Stimulated activated CD4-positive, alpha-beta T cell treated with anti-CD3 and anti-CD28 coated beads, Interleukin-2, amount 100 ng/mL, for 48 hours (primary cell): ENCODE measurements at regions not wholly inside any gene's neighbourhood (a gene's known extent, or its start where the extent isn't known, plus 50 kb on each side); places are given as distances from the start of the nearest gene placed in this dataset.
A peak's percentile ranks its signal among the peaks of the same experiment; 100 is the strongest.
"Not testable (repeated sequence)": the region's sequence is repeated elsewhere in the genome, so short reads cannot be mapped to it uniquely, and the experiment has no call there.

ENCODE experiments used
- DNase-seq, 2 donors: peaks; one replicate each; pipeline ENCODE4 v3.0.0-alpha.2; 2020

DNA sequence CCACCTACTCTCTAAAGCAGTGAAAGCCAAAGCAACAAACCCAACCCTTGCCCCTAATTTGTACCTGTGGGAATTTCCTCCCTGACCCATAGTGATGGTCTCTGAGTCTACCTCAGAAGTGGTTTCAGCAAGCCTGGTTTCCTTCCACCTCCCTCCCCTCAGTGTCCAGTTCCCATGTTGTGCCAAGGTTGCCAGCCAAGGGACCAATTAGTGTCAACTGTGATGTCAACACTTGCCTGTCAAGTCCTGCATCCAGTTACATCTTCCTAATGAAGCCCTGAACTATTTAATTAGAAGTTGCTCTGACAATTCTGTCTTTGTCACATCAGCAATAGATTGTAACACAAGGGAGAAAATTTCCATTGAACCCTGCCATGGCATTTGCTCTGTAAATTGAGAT lies 194.4 kb upstream of the CCDC196 start:
- no peak for DNase-seq

GRCh38 chr14:66293533-66294105 lies 192.6 kb upstream of the CCDC196 start:
- no peak for DNase-seq

DNA sequence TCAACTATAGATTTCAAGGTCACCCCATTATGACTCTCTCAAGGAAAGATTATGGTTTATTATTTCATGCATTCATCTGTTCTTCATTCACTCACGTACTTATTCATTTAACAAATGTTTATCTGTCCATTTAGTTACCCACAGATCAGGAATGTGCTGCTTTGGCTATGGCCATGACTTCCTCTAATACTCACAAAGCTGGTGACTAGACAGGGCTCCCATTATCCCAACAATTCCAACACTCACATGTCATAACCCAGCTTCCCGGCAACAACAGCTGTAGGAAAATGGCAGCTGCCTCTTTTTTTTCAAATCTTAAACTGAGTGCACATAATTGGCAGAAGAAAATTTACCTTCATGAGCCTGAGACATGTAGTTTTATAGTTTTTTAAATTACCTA lies 190.8 kb upstream of the CCDC196 start:
- DNase-seq, result no peak

DNA sequence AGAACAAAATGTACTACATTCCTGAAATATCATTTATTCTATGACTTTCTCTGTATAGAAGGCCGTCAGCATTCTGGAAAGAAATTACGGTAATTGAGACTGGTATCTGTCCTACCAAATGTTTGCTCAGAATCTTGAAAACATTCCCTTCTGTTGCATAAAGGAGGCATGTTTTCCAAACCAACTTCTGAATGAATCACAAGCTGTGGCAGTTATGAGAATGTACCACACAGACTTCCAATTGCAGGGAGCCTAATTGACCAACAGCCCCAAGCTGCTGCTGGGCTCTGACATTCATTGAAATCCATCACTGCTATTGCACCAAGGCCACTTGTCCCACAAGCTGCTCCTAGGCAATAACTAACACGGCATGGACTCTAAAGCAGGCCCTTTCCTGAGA lies 185.3 kb upstream of the CCDC196 start:
- DNase-seq, result no peak

DNA sequence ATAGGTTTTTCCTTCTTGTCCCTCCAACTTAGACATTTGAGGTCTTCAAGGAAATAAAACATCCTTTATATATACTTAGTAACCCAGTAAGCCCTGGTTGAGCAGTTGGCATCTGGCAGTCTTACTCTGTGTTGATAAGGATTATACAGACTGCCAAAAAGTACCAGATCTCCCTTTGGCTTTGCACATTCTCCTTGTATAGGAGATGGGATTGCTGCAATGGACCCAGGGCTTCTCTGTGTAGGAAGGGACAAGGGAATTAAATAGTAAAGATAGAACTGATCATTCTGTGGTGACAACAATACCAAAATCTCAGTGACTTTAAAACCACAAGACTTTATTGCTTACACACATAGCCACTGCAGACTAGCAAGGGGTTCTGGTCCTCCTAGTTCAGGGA lies 180.1 kb upstream of the CCDC196 start:
- DNase-seq, result no peak

- DNase-seq, result no peak
Measured at GRCh38 chr14:66311058-66311457, 175.1 kb upstream of the CCDC196 start.

DNA sequence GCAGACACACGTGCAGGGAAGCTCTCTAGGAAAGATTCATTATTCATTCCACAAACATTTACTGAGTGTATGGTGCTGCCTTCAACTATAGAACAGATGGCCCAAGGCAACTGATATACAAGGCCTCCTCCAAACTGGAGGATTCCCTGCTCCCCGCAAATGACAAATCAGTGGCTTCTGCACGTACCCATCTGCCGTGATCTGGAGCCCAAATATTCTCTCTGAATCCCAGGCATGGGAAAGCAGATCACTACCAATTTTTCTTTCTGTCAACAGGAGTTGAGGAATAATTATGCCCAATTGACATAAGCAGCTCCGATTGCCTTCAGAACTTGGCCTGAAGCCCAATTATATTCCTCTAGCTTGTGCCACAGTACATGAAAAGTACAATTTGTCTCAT lies 174.2 kb upstream of the CCDC196 start:
- no peak for DNase-seq

DNA sequence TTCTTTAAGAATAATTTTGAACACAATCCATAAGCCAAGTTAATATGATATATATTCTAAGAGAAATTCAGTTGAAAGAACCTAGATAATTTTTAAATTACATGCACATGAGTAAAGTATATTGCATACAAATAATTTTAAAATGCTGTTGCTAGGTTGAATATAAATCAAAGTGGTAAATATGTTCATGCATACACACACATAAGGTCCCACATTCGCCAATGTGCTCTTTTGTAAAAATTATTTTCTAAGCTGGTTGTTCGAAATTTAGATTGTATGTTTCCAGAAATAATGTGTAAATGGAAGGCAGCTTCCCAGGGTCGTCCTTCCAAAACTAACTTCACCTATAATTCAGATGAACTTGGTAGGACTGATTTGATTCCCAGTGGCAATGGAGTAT lies 173.7 kb upstream of the CCDC196 start:
- DNase-seq, result no peak

GRCh38 chr14:66315098-66315497 lies 171.1 kb upstream of the CCDC196 start:
- DNase-seq, result no peak

DNA sequence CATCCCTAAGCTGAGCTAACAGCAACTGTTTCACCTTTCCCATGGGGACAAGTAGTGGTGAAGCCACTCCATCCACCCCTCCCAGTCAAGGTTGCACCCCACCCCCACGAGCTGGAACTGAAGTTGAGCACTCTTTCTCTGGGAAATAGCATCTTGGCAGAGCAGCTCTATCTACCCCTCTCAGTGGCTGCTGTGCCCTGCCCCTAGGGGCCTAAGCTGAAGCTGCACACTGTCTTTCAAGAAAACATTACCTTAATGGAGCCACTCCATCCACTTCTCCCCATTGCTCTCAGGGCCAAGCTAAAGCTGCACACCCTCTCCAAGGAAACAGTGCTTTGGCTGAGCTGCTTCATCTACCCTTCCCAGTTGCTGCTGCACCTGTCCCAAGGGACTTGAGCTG lies 170.6 kb upstream of the CCDC196 start:
- DNase-seq, result no peak

DNA sequence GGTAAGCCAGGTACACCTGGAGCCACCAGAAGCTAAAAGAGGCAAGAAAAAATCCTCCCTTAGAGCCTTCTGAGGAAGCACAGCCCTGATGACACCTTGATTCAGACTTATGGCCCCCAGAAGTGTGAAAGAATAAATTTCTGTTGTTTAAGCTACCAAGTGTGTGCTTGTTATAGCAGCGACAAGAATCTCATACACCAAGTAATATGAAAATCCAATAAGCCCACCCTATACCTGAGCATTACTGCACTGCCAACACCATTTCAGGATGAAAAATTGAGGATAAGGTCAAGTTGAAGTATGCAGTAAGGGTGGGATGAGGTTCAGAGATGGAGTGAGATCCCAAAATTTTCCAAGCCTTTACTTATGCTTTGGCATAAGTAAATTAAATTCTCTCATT lies 163.6 kb upstream of the CCDC196 start:
- DNase-seq, result no peak

DNA sequence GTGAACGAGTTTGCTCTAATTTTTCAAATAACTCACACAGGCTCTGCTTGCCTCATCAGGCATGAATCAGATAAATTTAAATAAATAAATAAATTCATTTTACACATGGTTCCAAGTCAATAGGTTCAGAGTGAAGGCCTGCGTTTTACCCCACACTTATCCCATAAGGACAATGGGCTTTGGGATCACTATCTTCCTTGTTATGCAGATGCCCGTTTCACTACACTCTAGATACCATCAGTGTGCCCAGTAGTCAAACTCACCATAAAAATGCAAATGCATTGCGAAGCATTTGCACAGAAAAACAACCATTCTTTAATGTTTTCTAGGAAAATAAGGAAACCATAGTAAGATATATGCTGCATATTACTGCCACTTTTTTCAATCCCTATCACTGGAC lies 155.9 kb upstream of the CCDC196 start:
- DNase-seq, result no peak

- DNase-seq, result no peak
Measured at GRCh38 chr14:66330916-66331315, 155.3 kb upstream of the CCDC196 start.

DNA sequence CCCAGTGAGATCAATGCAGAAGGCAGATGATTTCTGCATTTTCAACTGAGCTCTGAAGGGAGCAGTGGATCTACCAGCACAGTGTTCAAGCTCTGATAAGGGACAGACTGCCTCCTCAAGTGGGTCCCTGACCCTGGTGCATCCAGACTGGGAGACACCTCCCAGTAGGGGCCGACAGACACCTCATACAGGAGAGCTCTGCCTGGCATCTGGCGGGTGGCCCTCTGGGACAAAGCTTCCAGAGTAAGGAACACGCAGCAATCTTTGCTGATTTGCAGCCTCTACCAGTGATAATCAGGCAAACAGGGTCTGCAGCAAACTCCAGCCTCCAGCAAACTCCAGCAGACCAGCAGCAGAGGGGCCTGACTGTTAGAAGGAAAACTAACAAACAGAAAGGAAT lies 152.9 kb upstream of the CCDC196 start:
- DNase-seq, result not testable (repeated sequence)

- no peak for DNase-seq
Measured at GRCh38 chr14:66341239-66341638, 144.9 kb upstream of the CCDC196 start.

- no peak for DNase-seq
Measured at GRCh38 chr14:66345986-66346385, 140.2 kb upstream of the CCDC196 start.

DNA sequence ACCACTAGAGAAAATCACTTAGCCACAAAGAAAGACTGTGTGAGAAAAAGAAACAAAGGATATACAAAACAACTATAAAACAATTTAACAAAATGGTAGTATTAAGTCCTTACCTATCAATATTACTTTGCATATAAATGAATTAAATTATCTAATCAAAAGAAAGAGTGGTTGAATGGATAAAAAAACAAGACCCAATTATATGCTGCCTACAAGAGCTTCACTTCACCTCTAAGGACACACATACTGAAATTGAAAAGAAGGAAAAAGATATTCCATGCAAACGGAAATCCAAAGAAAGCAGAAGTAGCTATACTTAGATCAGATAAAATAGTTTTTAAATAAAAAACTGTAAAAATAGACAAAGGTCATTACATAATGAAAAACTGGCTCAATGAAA lies 134.9 kb upstream of the CCDC196 start:
- DNase-seq, result no peak

- DNase-seq, result peak; percentile 18 to 27
Measured at GRCh38 chr14:66359500-66359899, 126.7 kb upstream of the CCDC196 start.

- DNase-seq, result no peak
Measured at GRCh38 chr14:66360366-66360926, 125.7 kb upstream of the CCDC196 start.

DNA sequence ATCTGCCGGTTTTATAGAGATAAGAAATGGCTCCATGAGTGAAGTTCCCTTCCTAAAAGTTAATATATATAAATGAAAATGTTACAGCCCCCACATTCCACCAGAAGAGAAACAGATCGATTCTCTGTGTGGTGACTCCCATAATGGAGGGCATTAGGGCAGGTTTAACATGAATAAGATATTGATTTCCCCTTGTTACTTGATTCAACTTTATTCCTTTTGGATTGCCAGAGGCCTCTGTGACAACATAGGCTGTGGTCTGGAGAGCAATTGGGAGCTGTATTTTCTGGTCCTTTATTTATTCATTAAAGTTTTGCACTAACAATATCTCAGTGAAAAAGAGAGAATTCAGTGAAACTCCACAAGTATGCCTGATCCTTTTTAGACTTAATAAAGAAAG lies 125.2 kb upstream of the CCDC196 start:
- no peak for DNase-seq

DNA sequence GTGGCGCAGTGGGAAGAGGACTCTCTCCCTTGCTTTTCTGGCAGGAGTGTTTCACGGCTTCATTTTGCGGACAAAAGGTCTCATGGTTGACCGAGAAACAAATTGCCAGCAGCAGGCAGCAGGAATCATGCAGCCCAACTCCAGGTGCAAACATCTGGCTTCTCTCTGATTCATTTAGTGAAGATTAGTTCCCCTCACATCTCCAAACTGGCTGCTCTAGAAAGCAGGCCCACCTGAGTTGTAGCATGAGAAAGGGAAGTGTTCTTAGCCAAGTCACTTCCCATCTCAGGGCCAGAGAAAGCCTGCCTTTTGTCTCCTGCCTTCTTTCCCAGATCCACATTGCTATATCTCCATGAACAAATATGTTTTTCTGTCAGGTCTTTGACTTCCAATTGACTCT lies 120.8 kb upstream of the CCDC196 start:
- DNase-seq, result no peak

GRCh38 chr14:66369157-66369697 lies 116.9 kb upstream of the CCDC196 start:
- no peak for DNase-seq

DNA sequence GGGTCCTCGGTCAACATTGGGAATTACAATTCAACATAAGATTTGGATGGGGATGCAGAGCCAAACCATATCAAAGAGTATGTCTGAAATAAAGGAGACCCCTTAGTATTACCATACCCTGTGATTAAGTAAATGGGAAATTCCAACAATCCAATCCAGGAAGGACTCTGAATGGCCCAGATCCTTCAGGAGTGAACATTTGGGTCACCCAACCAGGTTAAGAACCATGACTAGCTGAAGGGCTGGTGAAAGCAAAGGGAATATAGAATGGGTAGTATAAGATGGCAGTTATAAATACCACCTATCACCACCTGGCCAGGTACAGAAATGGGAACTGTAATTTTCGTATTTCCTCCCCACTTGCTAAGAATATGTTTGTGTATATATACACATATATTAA lies 114.4 kb upstream of the CCDC196 start:
- DNase-seq, result no peak

GRCh38 chr14:66375046-66375964 lies 110.9 kb upstream of the CCDC196 start:
- no peak for DNase-seq
